IPS-18a (cell line): ENCODE measurements at regions not wholly inside any gene's neighbourhood (a gene's known extent, or its start where the extent isn't known, plus 50 kb on each side); places are given as distances from the start of the nearest gene placed in this dataset.

Experiments used
- H3K27ac ChIP-seq: one replicate; pipeline ENCODE4 v1.5.1; 2013; ENCODE audit warnings: low read length
- H3K27me3 ChIP-seq: one replicate; pipeline ENCODE4 v1.6.1; 2013; ENCODE audit warnings: mild to moderate bottlenecking, low read length; ENCODE audit not compliant: control insufficient read depth, insufficient read depth
- H3K36me3 ChIP-seq: one replicate; pipeline ENCODE4 v1.6.1; 2013; ENCODE audit warnings: low read depth, low read length; ENCODE audit not compliant: control insufficient read depth
- H3K4me1 ChIP-seq: one replicate; pipeline ENCODE4 v1.6.1; 2013; ENCODE audit warnings: low read depth, low read length; ENCODE audit not compliant: control insufficient read depth
- H3K4me3 ChIP-seq: one replicate; pipeline ENCODE4 v1.5.1; 2013; ENCODE audit warnings: low read length
- H3K9ac ChIP-seq: one replicate; pipeline ENCODE4 v1.6.1; 2013; ENCODE audit warnings: mild to moderate bottlenecking, low read length, moderate library complexity
- H3K9me3 ChIP-seq: one replicate; pipeline ENCODE4 v1.6.1; 2013; ENCODE audit warnings: low read depth, low read length; ENCODE audit not compliant: control insufficient read depth

- Histone ChIP-seq H3K36me3 (no peaks in the 10 kb centered on the region), H3K9ac (no peak overlapping the region), H3K9me3 (no peaks in the 10 kb centered on the region)
Measured at GRCh38 chr18:30527917-30528316, 514.6 kb downstream of the DSC3 start.

GRCh38 chr18:30527226-30527625, 515.3 kb downstream of the DSC3 start:
- no peak overlapping the region for H3K9ac ChIP-seq
- no peak overlapping the region for H3K27ac ChIP-seq
- no peaks in the 10 kb centered on the region for H3K27me3 ChIP-seq
- H3K36me3 ChIP-seq = no peaks in the 10 kb centered on the region
- no peak overlapping the region for H3K4me3 ChIP-seq
- H3K9me3 ChIP-seq = no peaks in the 10 kb centered on the region
- peaks cover 21% of the 10 kb centered on the region for H3K4me1 ChIP-seq

More at GRCh38 chr18:30527917-30528316, 514.6 kb downstream of the DSC3 start:
- H3K27ac ChIP-seq = no peak overlapping the region
- no peak overlapping the region for H3K4me3 ChIP-seq
- H3K4me1 ChIP-seq = peaks cover 20% of the 10 kb centered on the region
- no peaks in the 10 kb centered on the region for H3K27me3 ChIP-seq

GRCh38 chr18:30522288-30522929, 520.1 kb downstream of the DSC3 start:
- Histone ChIP-seq H3K4me1 (peaks cover 34% of the 10 kb centered on the region), H3K27me3 (no peaks in the 10 kb centered on the region), H3K9ac (peak overlapping the region; percentile 9), H3K4me3 (peak overlapping the region; percentile 7), H3K36me3 (no peaks in the 10 kb centered on the region), H3K27ac (peak overlapping the region; percentile 33), H3K9me3 (no peaks in the 10 kb centered on the region)

- Histone ChIP-seq H3K4me3 (no peak overlapping the region), H3K9ac (no peak overlapping the region), H3K27me3 (no peaks in the 10 kb centered on the region), H3K4me1 (peaks cover 2% of the 10 kb centered on the region), H3K9me3 (no peaks in the 10 kb centered on the region), H3K36me3 (no peaks in the 10 kb centered on the region), H3K27ac (no peak overlapping the region)
Measured at GRCh38 chr18:30514059-30514458, 528.5 kb downstream of the DSC3 start.

- Histone ChIP-seq H3K9me3 (no peaks in the 10 kb centered on the region), H3K9ac (no peak overlapping the region), H3K36me3 (no peaks in the 10 kb centered on the region), H3K4me3 (no peak overlapping the region), H3K27me3 (no peaks in the 10 kb centered on the region), H3K4me1 (no peaks in the 10 kb centered on the region), H3K27ac (no peak overlapping the region)
Measured at GRCh38 chr18:30512872-30513271, 529.7 kb downstream of the DSC3 start.

GRCh38 chr18:30510882-30511281, 531.7 kb downstream of the DSC3 start:
- H3K9me3 ChIP-seq = no peaks in the 10 kb centered on the region
- no peak overlapping the region for H3K9ac ChIP-seq
- no peak overlapping the region for H3K27ac ChIP-seq
- no peaks in the 10 kb centered on the region for H3K27me3 ChIP-seq
- no peak overlapping the region for H3K4me3 ChIP-seq
- no peaks in the 10 kb centered on the region for H3K36me3 ChIP-seq
- no peaks in the 10 kb centered on the region for H3K4me1 ChIP-seq

- Histone ChIP-seq H3K9me3 (no peaks in the 10 kb centered on the region), H3K36me3 (no peaks in the 10 kb centered on the region), H3K4me3 (no peak overlapping the region), H3K27me3 (no peaks in the 10 kb centered on the region), H3K4me1 (no peaks in the 10 kb centered on the region), H3K27ac (no peak overlapping the region), H3K9ac (no peak overlapping the region)
Measured at GRCh38 chr18:30501594-30501993, 540.9 kb downstream of the DSC3 start.

GRCh38 chr18:30500240-30500945, 542.1 kb downstream of the DSC3 start:
- Histone ChIP-seq H3K9me3 (no peaks in the 10 kb centered on the region), H3K4me1 (no peaks in the 10 kb centered on the region), H3K36me3 (no peaks in the 10 kb centered on the region), H3K4me3 (no peak overlapping the region), H3K27me3 (no peaks in the 10 kb centered on the region), H3K9ac (no peak overlapping the region), H3K27ac (no peak overlapping the region)

GRCh38 chr18:30499721-30500120, 542.8 kb downstream of the DSC3 start:
- H3K4me1 ChIP-seq = no peaks in the 10 kb centered on the region
- no peak overlapping the region for H3K27ac ChIP-seq
- no peaks in the 10 kb centered on the region for H3K9me3 ChIP-seq
- no peak overlapping the region for H3K4me3 ChIP-seq
- H3K36me3 ChIP-seq = no peaks in the 10 kb centered on the region
- H3K9ac ChIP-seq = no peak overlapping the region
- no peaks in the 10 kb centered on the region for H3K27me3 ChIP-seq

GRCh38 chr18:30492552-30493129, 549.9 kb downstream of the DSC3 start:
- Histone ChIP-seq H3K36me3 (no peaks in the 10 kb centered on the region), H3K4me1 (no peaks in the 10 kb centered on the region), H3K27me3 (no peaks in the 10 kb centered on the region), H3K9ac (no peak overlapping the region), H3K27ac (no peak overlapping the region), H3K9me3 (no peaks in the 10 kb centered on the region), H3K4me3 (no peak overlapping the region)

GRCh38 chr18:30491815-30492551, 550.6 kb downstream of the DSC3 start:
- no peaks in the 10 kb centered on the region for H3K36me3 ChIP-seq
- no peaks in the 10 kb centered on the region for H3K4me1 ChIP-seq
- H3K9ac ChIP-seq = no peak overlapping the region

More at GRCh38 chr18:30491815-30492551, 550.6 kb downstream of the DSC3 start:
- no peak overlapping the region for H3K27ac ChIP-seq
- H3K9me3 ChIP-seq = no peaks in the 10 kb centered on the region
- no peaks in the 10 kb centered on the region for H3K27me3 ChIP-seq
- H3K4me3 ChIP-seq = no peak overlapping the region
